ENCODE measurements at regions not wholly inside any gene's neighbourhood (a gene's known extent, or its start where the extent isn't known, plus 50 kb on each side); places are given as distances from the start of the nearest gene placed in this dataset.

DNA sequence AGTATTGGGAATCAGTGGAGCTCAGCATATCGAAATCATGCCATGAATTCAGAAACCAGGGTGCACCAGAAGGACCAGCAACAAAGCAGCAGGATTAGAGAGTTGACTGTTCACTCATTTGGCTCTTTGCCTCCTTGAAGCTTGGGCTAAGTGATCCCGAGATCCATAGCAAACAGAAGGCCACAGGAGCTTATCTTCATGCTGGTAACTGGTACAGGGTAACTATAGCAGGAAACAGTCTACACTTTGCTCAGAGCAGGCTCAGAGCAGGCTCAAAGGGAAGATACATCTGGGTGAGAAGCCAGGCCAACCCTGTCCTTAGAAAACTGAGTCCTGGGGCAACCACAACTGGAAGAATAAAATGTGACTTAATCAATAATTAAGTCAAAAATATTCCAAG lies 111.1 kb downstream of the GRIN2B start:
- Mint-ChIP-seq H3K27me3 (ENCODE audit: unreplicated experiment) (peaks cover 4% of the 10 kb centered on the region), H3K27ac (ENCODE audit: unreplicated experiment) (no peak overlapping the region), H3K4me1 (ENCODE audit: unreplicated experiment) (no peaks in the 10 kb centered on the region), H3K36me3 (ENCODE audit: unreplicated experiment) (no peaks in the 10 kb centered on the region), H3K9me3 (ENCODE audit: unreplicated experiment) (no peaks in the 10 kb centered on the region), H3K4me3 (ENCODE audit: unreplicated experiment) (no peak overlapping the region)
- DNase-seq (ENCODE audit: extremely low spot score, unreplicated experiment): no peak
- TF ChIP-seq, protein P1, sequence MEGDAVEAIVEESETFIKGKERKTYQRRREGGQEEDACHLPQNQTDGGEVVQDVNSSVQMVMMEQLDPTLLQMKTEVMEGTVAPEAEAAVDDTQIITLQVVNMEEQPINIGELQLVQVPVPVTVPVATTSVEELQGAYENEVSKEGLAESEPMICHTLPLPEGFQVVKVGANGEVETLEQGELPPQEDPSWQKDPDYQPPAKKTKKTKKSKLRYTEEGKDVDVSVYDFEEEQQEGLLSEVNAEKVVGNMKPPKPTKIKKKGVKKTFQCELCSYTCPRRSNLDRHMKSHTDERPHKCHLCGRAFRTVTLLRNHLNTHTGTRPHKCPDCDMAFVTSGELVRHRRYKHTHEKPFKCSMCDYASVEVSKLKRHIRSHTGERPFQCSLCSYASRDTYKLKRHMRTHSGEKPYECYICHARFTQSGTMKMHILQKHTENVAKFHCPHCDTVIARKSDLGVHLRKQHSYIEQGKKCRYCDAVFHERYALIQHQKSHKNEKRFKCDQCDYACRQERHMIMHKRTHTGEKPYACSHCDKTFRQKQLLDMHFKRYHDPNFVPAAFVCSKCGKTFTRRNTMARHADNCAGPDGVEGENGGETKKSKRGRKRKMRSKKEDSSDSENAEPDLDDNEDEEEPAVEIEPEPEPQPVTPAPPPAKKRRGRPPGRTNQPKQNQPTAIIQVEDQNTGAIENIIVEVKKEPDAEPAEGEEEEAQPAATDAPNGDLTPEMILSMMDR (IDR thresholded peaks at IDR 0.05): no peak

DNA sequence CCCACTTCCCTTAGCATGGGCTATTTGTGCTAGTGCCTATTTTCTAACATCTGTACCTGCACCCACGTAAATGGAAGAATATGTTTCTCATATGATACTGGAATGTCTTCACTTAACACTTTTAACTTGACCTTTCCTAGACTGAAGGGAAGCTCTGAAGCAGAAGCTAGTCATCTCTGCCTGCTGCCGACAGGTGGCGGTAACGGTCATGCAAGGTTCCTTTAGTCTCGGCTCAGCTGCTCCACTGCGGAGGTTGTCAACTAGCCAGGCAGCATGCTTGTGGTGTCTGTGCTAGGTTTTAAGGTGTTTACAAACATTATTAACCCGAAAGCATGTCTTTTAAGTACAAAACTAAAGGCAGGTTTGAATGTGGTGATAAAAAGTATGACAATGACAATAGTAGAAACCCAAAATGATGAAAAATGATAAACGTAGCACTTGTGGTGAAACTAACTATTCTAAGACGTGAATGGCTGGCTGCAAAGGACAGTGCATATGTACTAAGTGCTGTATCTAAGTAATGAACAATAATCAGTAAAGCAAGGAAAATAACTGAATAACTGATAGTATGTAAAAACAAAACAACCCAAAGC lies 117.2 kb downstream of the GRIN2B start:
- TF ChIP-seq, protein P1 (IDR thresholded peaks at IDR 0.05): peak; percentile 91
- H3K9me3 Mint-ChIP-seq (ENCODE audit: unreplicated experiment): no peaks in the 10 kb centered on the region
- H3K36me3 Mint-ChIP-seq (ENCODE audit: unreplicated experiment): no peaks in the 10 kb centered on the region
- H3K4me3 Mint-ChIP-seq (ENCODE audit: unreplicated experiment): no peak overlapping the region
- no peak overlapping the region for H3K27ac Mint-ChIP-seq (ENCODE audit: unreplicated experiment)
- DNase-seq (ENCODE audit: extremely low spot score, unreplicated experiment): no peak
- no peaks in the 10 kb centered on the region for H3K4me1 Mint-ChIP-seq (ENCODE audit: unreplicated experiment)
- H3K27me3 Mint-ChIP-seq (ENCODE audit: unreplicated experiment): peaks cover 4% of the 10 kb centered on the region

DNA sequence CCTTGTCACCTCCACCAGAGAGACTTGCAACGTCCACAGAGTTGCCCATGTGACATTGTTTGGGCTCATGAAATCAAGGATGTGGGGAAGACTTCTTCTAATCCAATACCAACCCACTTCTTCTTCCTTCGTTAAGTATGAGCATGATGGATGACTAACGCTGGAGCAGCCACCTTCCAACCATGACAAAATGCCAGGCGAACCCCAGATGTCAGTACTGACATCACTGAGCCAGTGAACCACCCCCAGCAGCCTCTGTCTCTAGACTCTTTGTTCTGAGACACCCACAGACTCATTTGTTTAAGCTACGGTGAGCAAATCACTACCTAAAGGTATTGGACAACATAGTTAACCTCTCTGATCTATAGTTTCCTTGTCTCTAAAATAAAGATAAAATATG lies 123.7 kb downstream of the GRIN2B start:
- H3K36me3 Mint-ChIP-seq (ENCODE audit: unreplicated experiment): no peaks in the 10 kb centered on the region
- no peaks in the 10 kb centered on the region for H3K4me1 Mint-ChIP-seq (ENCODE audit: unreplicated experiment)
- no peak for DNase-seq (ENCODE audit: extremely low spot score, unreplicated experiment)
- H3K4me3 Mint-ChIP-seq (ENCODE audit: unreplicated experiment): no peak overlapping the region
- no peaks in the 10 kb centered on the region for H3K9me3 Mint-ChIP-seq (ENCODE audit: unreplicated experiment)
- no peak overlapping the region for H3K27ac Mint-ChIP-seq (ENCODE audit: unreplicated experiment)
- no peaks in the 10 kb centered on the region for H3K27me3 Mint-ChIP-seq (ENCODE audit: unreplicated experiment)
- TF ChIP-seq, protein P1 (IDR thresholded peaks at IDR 0.05): no peak

- no peaks in the 10 kb centered on the region for H3K36me3 Mint-ChIP-seq (ENCODE audit: unreplicated experiment)
- no peak overlapping the region for H3K27ac Mint-ChIP-seq (ENCODE audit: unreplicated experiment)
- no peaks in the 10 kb centered on the region for H3K9me3 Mint-ChIP-seq (ENCODE audit: unreplicated experiment)
- no peaks in the 10 kb centered on the region for H3K4me1 Mint-ChIP-seq (ENCODE audit: unreplicated experiment)
- no peaks in the 10 kb centered on the region for H3K27me3 Mint-ChIP-seq (ENCODE audit: unreplicated experiment)
- no peak overlapping the region for H3K4me3 Mint-ChIP-seq (ENCODE audit: unreplicated experiment)
- TF ChIP-seq, protein P1 (IDR thresholded peaks at IDR 0.05): no peak
- no peak for DNase-seq (ENCODE audit: extremely low spot score, unreplicated experiment)
Measured at GRCh38 chr12:13853471-13853870, 127.9 kb downstream of the GRIN2B start.

GRCh38 chr12:13851828-13852227 lies 129.6 kb downstream of the GRIN2B start:
- TF ChIP-seq, protein P1 (IDR thresholded peaks at IDR 0.05): no peak
- H3K9me3 Mint-ChIP-seq (ENCODE audit: unreplicated experiment): no peaks in the 10 kb centered on the region
- H3K27ac Mint-ChIP-seq (ENCODE audit: unreplicated experiment): no peak overlapping the region
- no peaks in the 10 kb centered on the region for H3K36me3 Mint-ChIP-seq (ENCODE audit: unreplicated experiment)
- H3K27me3 Mint-ChIP-seq (ENCODE audit: unreplicated experiment): no peaks in the 10 kb centered on the region
- no peaks in the 10 kb centered on the region for H3K4me1 Mint-ChIP-seq (ENCODE audit: unreplicated experiment)
- DNase-seq (ENCODE audit: extremely low spot score, unreplicated experiment): no peak
- no peak overlapping the region for H3K4me3 Mint-ChIP-seq (ENCODE audit: unreplicated experiment)

All from osteocyte (in vitro differentiated cells).